HepG2 (cell line): ENCODE measurements at regions not wholly inside any gene's neighbourhood (a gene's known extent, or its start where the extent isn't known, plus 50 kb on each side); places are given as distances from the start of the nearest gene placed in this dataset.

Experiments
- BRD4 ChIP-seq: sonication (generic); formaldehyde crosslinking; IDR thresholded peaks from 2 replicates; pipeline ENCODE4 v1.4.0; 2020; ENCODE audit warnings: missing genetic modification reagents
- EP300 ChIP-seq, 3 experiments: sonication (generic) in 1 of 3; formaldehyde crosslinking in 1 of 3; IDR thresholded peaks; 2 replicates each; pipeline versions ENCODE4 v1.5.1 to v1.6.1; 2011 to 2020; ENCODE audit warnings: low read depth in 2 of 3, low read length in 2 of 3, borderline replicate concordance in 1 of 3, improper control_type of control experiment in 1 of 3, mild to moderate bottlenecking in 1 of 3, missing genetic modification reagents in 1 of 3, moderate library complexity in 1 of 3
- HOXA5 ChIP-seq: sonication (generic); formaldehyde crosslinking; IDR thresholded peaks from 2 replicates; pipeline ENCODE4 v1.4.0; 2020; ENCODE audit warnings: missing genetic modification reagents
- NR3C1 ChIP-seq: sonication (generic); formaldehyde crosslinking; IDR thresholded peaks from 2 replicates; pipeline ENCODE4 v1.4.0; 2020; ENCODE audit warnings: missing genetic modification reagents
- SNAPC4 ChIP-seq: sonication (generic); formaldehyde crosslinking; IDR thresholded peaks from 2 replicates; pipeline ENCODE4 v1.4.0; 2020; ENCODE audit warnings: mild to moderate bottlenecking, missing genetic modification reagents
- TFDP2 ChIP-seq: sonication (generic); formaldehyde crosslinking; IDR thresholded peaks from 2 replicates; pipeline ENCODE4 v1.4.0; 2020; ENCODE audit warnings: missing genetic modification reagents
- ZNF232 ChIP-seq: sonication (generic); formaldehyde crosslinking; IDR thresholded peaks from 2 replicates; pipeline ENCODE4 v1.4.0; 2020; ENCODE audit warnings: missing genetic modification reagents, borderline replicate concordance
- ZNF335 ChIP-seq: sonication (generic); formaldehyde crosslinking; IDR thresholded peaks from 2 replicates; pipeline ENCODE4 v1.4.0; 2020; ENCODE audit warnings: missing genetic modification reagents
- ZNF512 ChIP-seq: sonication (generic); formaldehyde crosslinking; IDR thresholded peaks from 2 replicates; pipeline ENCODE4 v1.4.0; 2020; ENCODE audit warnings: mild to moderate bottlenecking, missing genetic modification reagents
- ZNF781 ChIP-seq: sonication (generic); formaldehyde crosslinking; IDR thresholded peaks from 2 replicates; pipeline ENCODE4 v1.5.1; 2020; ENCODE audit warnings: borderline replicate concordance, mild to moderate bottlenecking, missing genetic modification reagents; ENCODE audit errors: not compliant biosample characterization
- ZSCAN29 ChIP-seq: sonication (generic); formaldehyde crosslinking; conservative IDR thresholded peaks from 2 replicates; pipeline ENCODE4 v1.4.0; 2020; ENCODE audit warnings: mild to moderate bottlenecking, missing genetic modification reagents
- TF ChIP-seq, protein P1 (sequence below): sonication (generic); formaldehyde crosslinking; IDR thresholded peaks from 2 replicates; pipeline ENCODE4 v1.9.0; 2021; ENCODE audit warnings: missing genetic modification reagents, borderline replicate concordance
- TF ChIP-seq, protein P2 (sequence below): sonication (generic); formaldehyde crosslinking; IDR thresholded peaks from 2 replicates; pipeline ENCODE4 v1.8.1; 2023; ENCODE audit warnings: mild to moderate bottlenecking, missing genetic modification reagents, borderline replicate concordance

DNA sequence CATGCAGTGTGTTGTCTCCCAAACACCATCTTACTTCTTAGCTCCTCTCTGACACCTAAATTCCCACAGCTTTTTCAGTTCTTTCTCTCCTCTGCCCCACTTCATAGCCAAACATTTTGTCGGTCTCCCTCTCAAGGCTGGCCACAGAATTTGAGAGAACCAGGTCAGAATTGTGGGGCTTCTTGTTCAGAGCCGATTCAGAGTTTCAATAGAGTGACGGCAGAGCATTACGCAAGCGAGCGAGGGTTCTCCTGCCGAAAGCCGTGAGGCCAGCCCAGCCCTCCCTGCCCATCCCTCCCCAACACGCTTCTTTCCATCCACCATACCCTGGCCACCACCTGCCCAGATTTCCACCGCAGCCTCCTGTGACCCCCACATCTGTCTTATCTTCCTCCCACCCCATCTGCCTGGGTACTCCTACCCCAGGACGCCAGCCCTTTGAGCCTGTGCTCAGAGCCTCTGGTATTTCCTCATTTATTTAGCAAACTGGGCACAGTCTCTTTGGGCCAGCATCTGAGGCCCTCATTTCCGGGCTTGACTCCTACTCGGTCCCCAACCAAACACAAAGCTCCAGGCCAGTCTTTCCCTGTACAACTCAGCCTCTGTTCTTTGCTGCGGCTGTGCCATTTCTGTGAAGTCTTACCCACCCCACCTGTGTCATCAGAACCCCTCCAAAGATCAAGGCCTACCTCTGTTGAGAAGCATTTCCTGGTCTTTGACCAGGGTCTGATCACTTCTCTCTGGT, 70.0 kb upstream of the MAP4K4 start (continued):
- TF ChIP-seq EP300 (IDR thresholded peaks at IDR 0.05; ENCODE audit: low read depth in 2 of 2, low read length in 2 of 2) (0 out of 4 replicates have a peak, but pooled peaks of 1 of the 2 experiments have one; percentile 36), EP300 (CRISPR knock-in tag; IDR thresholded peaks at IDR 0.05; ENCODE audit: borderline replicate concordance) (peak; percentile 28; the same call in 1 of the 2 replicates), ZSCAN29 (CRISPR knock-in tag) (no peak), ZNF512 (CRISPR knock-in tag) (no peak), ZNF335 (CRISPR knock-in tag) (no peak), ZNF232 (CRISPR knock-in tag) (no peak), SNAPC4 (CRISPR knock-in tag) (no peak), ZNF781 (no peak), NR3C1 (CRISPR knock-in tag) (no peak), BRD4 (CRISPR knock-in tag) (no peak), TFDP2 (CRISPR knock-in tag) (no peak), HOXA5 (no peak)
- TF ChIP-seq, protein P1, sequence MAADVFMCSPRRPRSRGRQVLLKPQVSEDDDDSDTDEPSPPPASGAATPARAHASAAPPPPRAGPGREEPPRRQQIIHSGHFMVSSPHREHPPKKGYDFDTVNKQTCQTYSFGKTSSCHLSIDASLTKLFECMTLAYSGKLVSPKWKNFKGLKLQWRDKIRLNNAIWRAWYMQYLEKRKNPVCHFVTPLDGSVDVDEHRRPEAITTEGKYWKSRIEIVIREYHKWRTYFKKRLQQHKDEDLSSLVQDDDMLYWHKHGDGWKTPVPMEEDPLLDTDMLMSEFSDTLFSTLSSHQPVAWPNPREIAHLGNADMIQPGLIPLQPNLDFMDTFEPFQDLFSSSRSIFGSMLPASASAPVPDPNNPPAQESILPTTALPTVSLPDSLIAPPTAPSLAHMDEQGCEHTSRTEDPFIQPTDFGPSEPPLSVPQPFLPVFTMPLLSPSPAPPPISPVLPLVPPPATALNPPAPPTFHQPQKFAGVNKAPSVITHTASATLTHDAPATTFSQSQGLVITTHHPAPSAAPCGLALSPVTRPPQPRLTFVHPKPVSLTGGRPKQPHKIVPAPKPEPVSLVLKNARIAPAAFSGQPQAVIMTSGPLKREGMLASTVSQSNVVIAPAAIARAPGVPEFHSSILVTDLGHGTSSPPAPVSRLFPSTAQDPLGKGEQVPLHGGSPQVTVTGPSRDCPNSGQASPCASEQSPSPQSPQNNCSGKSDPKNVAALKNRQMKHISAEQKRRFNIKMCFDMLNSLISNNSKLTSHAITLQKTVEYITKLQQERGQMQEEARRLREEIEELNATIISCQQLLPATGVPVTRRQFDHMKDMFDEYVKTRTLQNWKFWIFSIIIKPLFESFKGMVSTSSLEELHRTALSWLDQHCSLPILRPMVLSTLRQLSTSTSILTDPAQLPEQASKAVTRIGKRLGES (CRISPR knock-in tag): no peak
- TF ChIP-seq, protein P2, sequence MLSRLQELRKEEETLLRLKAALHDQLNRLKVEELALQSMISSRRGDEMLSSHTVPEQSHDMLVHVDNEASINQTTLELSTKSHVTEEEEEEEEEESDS (CRISPR knock-in tag): no peak
